ENCODE measurements at regions not wholly inside any gene's neighbourhood (a gene's known extent, or its start where the extent isn't known, plus 50 kb on each side); places are given as distances from the start of the nearest gene placed in this dataset.

DNA sequence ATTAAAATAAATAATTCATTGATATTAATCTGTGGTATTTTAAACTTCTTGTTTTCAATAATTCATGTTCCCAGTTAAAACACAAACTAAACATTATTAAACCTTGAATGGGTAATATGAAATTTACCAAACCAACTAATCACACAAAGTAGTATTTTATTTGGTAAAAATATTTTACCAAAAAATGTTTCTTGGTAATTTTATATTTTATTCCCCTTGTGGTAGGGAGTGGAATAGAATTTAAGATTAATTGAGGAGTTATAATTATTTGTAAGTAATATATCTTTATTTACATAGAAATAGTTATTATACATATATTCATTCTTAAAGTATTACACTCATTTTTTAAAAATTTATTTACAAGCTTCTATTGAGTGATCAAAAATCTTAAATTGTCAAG is 1350.9 kb downstream of the OTOL1 start:
- TF ChIP-seq MYC (IDR thresholded peaks at IDR 0.05; ENCODE audit: insufficient read depth, insufficient read length, insufficient replicate concordance, low read length, severe bottlenecking) (no peak), ASH2L (IDR thresholded peaks at IDR 0.05; ENCODE audit: borderline replicate concordance, low read depth) (no peak), CREM (IDR thresholded peaks at IDR 0.05; ENCODE audit: low read depth) (no peak)
